ENCODE measurements at regions not wholly inside any gene's neighbourhood (a gene's known extent, or its start where the extent isn't known, plus 50 kb on each side); places are given as distances from the start of the nearest gene placed in this dataset.

DNA sequence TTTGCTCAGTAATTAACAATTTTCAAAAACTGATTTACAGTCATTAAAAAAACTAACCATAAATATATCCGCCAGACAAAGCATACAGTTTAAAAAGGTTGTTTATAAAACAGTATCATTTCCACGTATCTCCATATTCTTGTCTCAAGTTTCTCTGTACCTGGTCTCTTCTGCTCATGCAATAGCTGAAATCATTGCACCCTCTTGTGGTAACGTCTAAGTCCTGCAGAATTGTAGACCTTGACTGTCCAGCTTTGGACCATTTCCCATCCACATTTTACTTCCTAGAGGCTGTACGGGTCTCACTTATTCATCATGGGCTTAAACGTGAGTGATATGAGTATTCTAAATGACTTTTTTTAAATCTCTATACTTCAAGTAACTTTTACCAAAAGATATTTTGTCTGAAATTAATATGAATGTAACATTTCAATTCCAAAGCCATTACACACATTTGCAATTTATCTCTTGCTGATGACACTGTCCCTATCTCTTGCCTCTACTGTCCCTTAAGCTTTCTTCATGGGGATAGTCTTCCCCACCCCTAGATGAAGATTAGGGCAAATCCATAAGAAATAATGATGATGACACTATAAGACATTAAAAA is 118.5 kb downstream of the BTC start:
- TF ChIP-seq OSR1 (CRISPR knock-in tag; IDR thresholded peaks at IDR 0.05) (no peak), ZNF8 (CRISPR knock-in tag; IDR thresholded peaks at IDR 0.05) (no peak), TCF4 (CRISPR knock-in tag; IDR thresholded peaks at IDR 0.05; ENCODE audit: borderline replicate concordance) (no peak), ARNTL (CRISPR knock-in tag; IDR thresholded peaks at IDR 0.05; ENCODE audit: borderline replicate concordance, low read depth) (no peak), ZNF565 (CRISPR knock-in tag; conservative IDR thresholded peaks at IDR 0.05; ENCODE audit: low read depth) (no peak), ISL1 (CRISPR knock-in tag; IDR thresholded peaks at IDR 0.05) (no peak), PPARA (CRISPR knock-in tag; IDR thresholded peaks at IDR 0.05; ENCODE audit: borderline replicate concordance) (no peak), CSDC2 (CRISPR knock-in tag; IDR thresholded peaks at IDR 0.05) (no peak), GLIS3 (CRISPR knock-in tag; IDR thresholded peaks at IDR 0.05) (no peak), SNAI2 (CRISPR knock-in tag; IDR thresholded peaks at IDR 0.05) (no peak), ZFP3 (CRISPR knock-in tag; IDR thresholded peaks at IDR 0.05) (no peak), BACH2 (CRISPR knock-in tag; IDR thresholded peaks at IDR 0.05; ENCODE audit: borderline replicate concordance) (no peak), ZNF70 (CRISPR knock-in tag; IDR thresholded peaks at IDR 0.05) (no peak), ZC3H10 (CRISPR knock-in tag; IDR thresholded peaks at IDR 0.05) (no peak), ESRRG (CRISPR knock-in tag; IDR thresholded peaks at IDR 0.05) (no peak)
- TF ChIP-seq, protein P1, sequence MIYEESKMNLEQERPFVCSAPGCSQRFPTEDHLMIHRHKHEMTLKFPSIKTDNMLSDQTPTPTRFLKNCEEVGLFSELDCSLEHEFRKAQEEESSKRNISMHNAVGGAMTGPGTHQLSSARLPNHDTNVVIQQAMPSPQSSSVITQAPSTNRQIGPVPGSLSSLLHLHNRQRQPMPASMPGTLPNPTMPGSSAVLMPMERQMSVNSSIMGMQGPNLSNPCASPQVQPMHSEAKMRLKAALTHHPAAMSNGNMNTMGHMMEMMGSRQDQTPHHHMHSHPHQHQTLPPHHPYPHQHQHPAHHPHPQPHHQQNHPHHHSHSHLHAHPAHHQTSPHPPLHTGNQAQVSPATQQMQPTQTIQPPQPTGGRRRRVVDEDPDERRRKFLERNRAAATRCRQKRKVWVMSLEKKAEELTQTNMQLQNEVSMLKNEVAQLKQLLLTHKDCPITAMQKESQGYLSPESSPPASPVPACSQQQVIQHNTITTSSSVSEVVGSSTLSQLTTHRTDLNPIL (CRISPR knock-in tag; IDR thresholded peaks at IDR 0.05; ENCODE audit: low read depth): no peak
- TF ChIP-seq, protein P2, sequence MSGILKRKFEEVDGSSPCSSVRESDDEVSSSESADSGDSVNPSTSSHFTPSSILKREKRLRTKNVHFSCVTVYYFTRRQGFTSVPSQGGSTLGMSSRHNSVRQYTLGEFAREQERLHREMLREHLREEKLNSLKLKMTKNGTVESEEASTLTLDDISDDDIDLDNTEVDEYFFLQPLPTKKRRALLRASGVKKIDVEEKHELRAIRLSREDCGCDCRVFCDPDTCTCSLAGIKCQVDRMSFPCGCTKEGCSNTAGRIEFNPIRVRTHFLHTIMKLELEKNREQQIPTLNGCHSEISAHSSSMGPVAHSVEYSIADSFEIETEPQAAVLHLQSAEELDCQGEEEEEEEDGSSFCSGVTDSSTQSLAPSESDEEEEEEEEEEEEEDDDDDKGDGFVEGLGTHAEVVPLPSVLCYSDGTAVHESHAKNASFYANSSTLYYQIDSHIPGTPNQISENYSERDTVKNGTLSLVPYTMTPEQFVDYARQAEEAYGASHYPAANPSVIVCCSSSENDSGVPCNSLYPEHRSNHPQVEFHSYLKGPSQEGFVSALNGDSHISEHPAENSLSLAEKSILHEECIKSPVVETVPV (CRISPR knock-in tag; IDR thresholded peaks at IDR 0.05): no peak
- TF ChIP-seq, protein P3, sequence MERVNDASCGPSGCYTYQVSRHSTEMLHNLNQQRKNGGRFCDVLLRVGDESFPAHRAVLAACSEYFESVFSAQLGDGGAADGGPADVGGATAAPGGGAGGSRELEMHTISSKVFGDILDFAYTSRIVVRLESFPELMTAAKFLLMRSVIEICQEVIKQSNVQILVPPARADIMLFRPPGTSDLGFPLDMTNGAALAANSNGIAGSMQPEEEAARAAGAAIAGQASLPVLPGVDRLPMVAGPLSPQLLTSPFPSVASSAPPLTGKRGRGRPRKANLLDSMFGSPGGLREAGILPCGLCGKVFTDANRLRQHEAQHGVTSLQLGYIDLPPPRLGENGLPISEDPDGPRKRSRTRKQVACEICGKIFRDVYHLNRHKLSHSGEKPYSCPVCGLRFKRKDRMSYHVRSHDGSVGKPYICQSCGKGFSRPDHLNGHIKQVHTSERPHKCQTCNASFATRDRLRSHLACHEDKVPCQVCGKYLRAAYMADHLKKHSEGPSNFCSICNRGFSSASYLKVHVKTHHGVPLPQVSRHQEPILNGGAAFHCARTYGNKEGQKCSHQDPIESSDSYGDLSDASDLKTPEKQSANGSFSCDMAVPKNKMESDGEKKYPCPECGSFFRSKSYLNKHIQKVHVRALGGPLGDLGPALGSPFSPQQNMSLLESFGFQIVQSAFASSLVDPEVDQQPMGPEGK (CRISPR knock-in tag; IDR thresholded peaks at IDR 0.05; ENCODE audit: borderline replicate concordance): no peak
- TF ChIP-seq, protein P4, sequence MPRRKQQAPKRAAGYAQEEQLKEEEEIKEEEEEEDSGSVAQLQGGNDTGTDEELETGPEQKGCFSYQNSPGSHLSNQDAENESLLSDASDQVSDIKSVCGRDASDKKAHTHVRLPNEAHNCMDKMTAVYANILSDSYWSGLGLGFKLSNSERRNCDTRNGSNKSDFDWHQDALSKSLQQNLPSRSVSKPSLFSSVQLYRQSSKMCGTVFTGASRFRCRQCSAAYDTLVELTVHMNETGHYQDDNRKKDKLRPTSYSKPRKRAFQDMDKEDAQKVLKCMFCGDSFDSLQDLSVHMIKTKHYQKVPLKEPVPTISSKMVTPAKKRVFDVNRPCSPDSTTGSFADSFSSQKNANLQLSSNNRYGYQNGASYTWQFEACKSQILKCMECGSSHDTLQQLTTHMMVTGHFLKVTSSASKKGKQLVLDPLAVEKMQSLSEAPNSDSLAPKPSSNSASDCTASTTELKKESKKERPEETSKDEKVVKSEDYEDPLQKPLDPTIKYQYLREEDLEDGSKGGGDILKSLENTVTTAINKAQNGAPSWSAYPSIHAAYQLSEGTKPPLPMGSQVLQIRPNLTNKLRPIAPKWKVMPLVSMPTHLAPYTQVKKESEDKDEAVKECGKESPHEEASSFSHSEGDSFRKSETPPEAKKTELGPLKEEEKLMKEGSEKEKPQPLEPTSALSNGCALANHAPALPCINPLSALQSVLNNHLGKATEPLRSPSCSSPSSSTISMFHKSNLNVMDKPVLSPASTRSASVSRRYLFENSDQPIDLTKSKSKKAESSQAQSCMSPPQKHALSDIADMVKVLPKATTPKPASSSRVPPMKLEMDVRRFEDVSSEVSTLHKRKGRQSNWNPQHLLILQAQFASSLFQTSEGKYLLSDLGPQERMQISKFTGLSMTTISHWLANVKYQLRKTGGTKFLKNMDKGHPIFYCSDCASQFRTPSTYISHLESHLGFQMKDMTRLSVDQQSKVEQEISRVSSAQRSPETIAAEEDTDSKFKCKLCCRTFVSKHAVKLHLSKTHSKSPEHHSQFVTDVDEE (CRISPR knock-in tag; IDR thresholded peaks at IDR 0.05): no peak
- ATAC-seq: peak; percentile 93

DNA sequence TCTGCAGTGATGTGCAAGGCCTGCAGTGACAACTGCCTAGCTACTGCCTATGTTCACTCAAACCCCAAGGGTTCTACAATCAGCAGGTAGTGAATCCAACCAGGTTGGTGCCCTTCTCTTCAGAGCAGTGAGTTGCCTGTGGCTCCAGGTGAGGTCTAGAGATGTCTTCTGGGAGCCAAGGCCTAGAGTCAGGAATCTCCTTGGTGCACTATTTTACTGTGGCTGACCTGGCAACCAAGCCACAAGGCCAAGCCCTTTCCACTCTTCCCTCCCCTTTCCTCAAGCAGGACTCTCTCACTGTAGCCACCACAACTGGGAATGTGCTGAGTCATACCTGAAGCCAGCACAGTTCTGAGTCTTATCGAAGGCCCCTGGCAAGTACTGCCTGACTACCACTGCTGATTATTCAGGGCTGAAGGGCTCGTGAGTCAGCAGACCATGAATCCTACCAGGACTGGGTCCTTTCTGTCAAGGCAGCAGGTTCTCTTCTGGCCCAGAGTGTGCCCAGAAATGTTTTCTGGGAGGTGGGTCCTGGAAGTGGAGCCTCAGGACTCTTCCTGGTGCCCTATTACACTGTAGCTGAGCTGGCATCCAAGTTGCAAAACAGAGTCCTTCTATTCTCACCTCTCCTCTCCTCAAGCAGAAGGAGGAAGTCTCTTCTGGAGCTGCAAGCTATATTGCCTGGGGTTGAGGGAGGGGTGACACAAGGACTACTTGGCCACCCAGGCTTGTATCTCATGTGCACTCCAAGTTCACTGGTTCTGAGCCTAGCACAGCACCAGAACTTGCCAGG is 111.6 kb downstream of the BTC start:
- ATAC-seq: peak; percentile 89
- TF ChIP-seq, protein P3 (CRISPR knock-in tag; IDR thresholded peaks at IDR 0.05; ENCODE audit: borderline replicate concordance): no peak
- no peak for TF ChIP-seq TOX (CRISPR knock-in tag; IDR thresholded peaks at IDR 0.05; ENCODE audit: borderline replicate concordance)
- no peak for TF ChIP-seq ZNF565 (CRISPR knock-in tag; conservative IDR thresholded peaks at IDR 0.05; ENCODE audit: low read depth)
- TF ChIP-seq ZC3H10 (CRISPR knock-in tag; IDR thresholded peaks at IDR 0.05): no peak
- no peak for TF ChIP-seq ZFP30 (CRISPR knock-in tag; IDR thresholded peaks at IDR 0.05)
- TF ChIP-seq, protein P4 (CRISPR knock-in tag; IDR thresholded peaks at IDR 0.05): no peak
- TF ChIP-seq ISL1 (CRISPR knock-in tag; IDR thresholded peaks at IDR 0.05): no peak
- no peak for TF ChIP-seq OSR1 (CRISPR knock-in tag; IDR thresholded peaks at IDR 0.05)
- TF ChIP-seq PPARA (CRISPR knock-in tag; IDR thresholded peaks at IDR 0.05; ENCODE audit: borderline replicate concordance): no peak
- TF ChIP-seq ZNF8 (CRISPR knock-in tag; IDR thresholded peaks at IDR 0.05): no peak
- TF ChIP-seq, protein P2 (CRISPR knock-in tag; IDR thresholded peaks at IDR 0.05): no peak
- no peak for TF ChIP-seq ZNF70 (CRISPR knock-in tag; IDR thresholded peaks at IDR 0.05)
- TF ChIP-seq, protein P1 (CRISPR knock-in tag; IDR thresholded peaks at IDR 0.05; ENCODE audit: low read depth): no peak

Data from SK-N-SH treated with all-trans-retinoic acid at 6 μM for 48 hours (cell line).